ENCODE measurements at regions not wholly inside any gene's neighbourhood (a gene's known extent, or its start where the extent isn't known, plus 50 kb on each side); places are given as distances from the start of the nearest gene placed in this dataset.

DNA sequence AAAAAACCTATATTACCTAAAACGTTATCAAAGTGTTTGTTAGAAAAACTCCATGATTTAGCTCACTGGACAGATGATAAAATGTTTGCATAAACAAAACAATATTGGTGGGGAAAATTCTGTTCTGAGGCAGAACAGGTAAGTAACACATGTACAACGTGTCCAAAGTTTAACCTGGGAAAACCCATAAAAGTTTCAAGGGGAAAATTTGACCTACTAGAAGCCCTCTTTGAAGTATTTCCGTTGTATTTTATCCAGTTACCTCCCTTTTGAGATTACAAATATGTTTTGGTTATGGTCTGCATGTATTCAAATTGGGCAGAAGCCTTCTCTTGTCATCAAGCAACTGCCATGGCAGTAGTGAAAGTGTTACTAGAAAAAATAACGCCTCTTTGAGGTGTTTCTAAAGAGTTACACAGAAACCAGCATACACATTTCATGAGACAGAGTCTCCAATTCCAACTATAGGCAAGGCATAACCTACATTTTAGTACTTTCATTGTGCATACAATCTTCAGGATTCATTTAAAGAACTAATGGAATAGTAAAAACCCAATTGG lies 58.0 kb upstream of the PDC start:
- H3K27ac ChIP-seq (ENCODE audit: low read depth in 1 of 2, low read length in 1 of 2): no peak overlapping the region
- H3K27me3 ChIP-seq (ENCODE audit: control insufficient read depth in 3 of 3, insufficient read depth in 3 of 3, low read length in 2 of 3): no peaks in the 10 kb centered on the region
- ATAC-seq (ENCODE audit: insufficient read depth, low FRiP score) (no peak), DNase-seq (no peak)
- H3K9me3 ChIP-seq (ENCODE audit: control insufficient read depth in 4 of 4, insufficient read depth in 3 of 4, low read length in 3 of 4): peaks cover 0 to 5% (median 1%) of the 10 kb centered on the region in 4 donors
- TF ChIP-seq, protein P1, sequence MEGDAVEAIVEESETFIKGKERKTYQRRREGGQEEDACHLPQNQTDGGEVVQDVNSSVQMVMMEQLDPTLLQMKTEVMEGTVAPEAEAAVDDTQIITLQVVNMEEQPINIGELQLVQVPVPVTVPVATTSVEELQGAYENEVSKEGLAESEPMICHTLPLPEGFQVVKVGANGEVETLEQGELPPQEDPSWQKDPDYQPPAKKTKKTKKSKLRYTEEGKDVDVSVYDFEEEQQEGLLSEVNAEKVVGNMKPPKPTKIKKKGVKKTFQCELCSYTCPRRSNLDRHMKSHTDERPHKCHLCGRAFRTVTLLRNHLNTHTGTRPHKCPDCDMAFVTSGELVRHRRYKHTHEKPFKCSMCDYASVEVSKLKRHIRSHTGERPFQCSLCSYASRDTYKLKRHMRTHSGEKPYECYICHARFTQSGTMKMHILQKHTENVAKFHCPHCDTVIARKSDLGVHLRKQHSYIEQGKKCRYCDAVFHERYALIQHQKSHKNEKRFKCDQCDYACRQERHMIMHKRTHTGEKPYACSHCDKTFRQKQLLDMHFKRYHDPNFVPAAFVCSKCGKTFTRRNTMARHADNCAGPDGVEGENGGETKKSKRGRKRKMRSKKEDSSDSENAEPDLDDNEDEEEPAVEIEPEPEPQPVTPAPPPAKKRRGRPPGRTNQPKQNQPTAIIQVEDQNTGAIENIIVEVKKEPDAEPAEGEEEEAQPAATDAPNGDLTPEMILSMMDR (IDR thresholded peaks at IDR 0.05; ENCODE audit: control extremely low read depth, extremely low read depth): no peak
- H3K9ac ChIP-seq (ENCODE audit: insufficient read depth in 1 of 2, low read length in 2 of 2): no peak overlapping the region
- no peak overlapping the region for H3K4me3 ChIP-seq
- no peaks in the 10 kb centered on the region for H3K36me3 ChIP-seq (ENCODE audit: control insufficient read depth in 4 of 4, insufficient read depth in 4 of 4, low read length in 4 of 4)
- 77 to 88% methylated on average over 4 of the region's 4 CpGs for whole genome bisulfite sequencing, 2 donors
- no peaks in the 10 kb centered on the region for H3K4me1 ChIP-seq (ENCODE audit: control insufficient read depth in 5 of 5, insufficient read depth in 5 of 5, low read length in 5 of 5)

DNA sequence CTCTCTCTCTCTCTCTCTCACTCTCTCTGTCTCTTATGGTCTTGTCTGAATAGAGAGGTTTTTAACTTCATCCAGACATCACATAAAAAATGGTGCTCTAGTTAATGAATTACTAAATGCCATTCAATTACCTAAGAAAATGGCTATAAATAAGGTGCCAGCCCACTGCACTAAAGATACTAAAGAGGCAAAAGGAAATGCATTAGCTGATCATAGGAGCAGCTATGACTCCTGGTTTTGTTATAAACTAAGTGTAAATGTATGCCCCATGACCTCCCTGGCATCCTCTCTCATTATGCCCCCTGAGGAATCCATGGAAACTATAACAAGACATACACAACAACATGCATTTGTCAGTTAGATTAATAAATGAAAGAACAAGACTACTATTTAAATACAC lies 57.5 kb upstream of the PDC start:
- TF ChIP-seq, protein P1 (IDR thresholded peaks at IDR 0.05; ENCODE audit: control extremely low read depth, extremely low read depth): no peak
- Histone ChIP-seq H3K36me3 (ENCODE audit: control insufficient read depth in 4 of 4, insufficient read depth in 4 of 4, low read length in 4 of 4) (no peaks in the 10 kb centered on the region), H3K27me3 (ENCODE audit: control insufficient read depth in 3 of 3, insufficient read depth in 3 of 3, low read length in 2 of 3) (no peaks in the 10 kb centered on the region), H3K27ac (ENCODE audit: low read depth in 1 of 2, low read length in 1 of 2) (no peak overlapping the region), H3K4me1 (ENCODE audit: control insufficient read depth in 5 of 5, insufficient read depth in 5 of 5, low read length in 5 of 5) (no peaks in the 10 kb centered on the region), H3K9me3 (ENCODE audit: control insufficient read depth in 4 of 4, insufficient read depth in 3 of 4, low read length in 3 of 4) (peaks cover 0 to under 1% (median 0%) of the 10 kb centered on the region in 4 donors), H3K4me3 (no peak overlapping the region), H3K9ac (ENCODE audit: insufficient read depth in 1 of 2, low read length in 2 of 2) (no peak overlapping the region)
- ATAC-seq (ENCODE audit: insufficient read depth, low FRiP score) (no peak), DNase-seq (no peak)

DNA sequence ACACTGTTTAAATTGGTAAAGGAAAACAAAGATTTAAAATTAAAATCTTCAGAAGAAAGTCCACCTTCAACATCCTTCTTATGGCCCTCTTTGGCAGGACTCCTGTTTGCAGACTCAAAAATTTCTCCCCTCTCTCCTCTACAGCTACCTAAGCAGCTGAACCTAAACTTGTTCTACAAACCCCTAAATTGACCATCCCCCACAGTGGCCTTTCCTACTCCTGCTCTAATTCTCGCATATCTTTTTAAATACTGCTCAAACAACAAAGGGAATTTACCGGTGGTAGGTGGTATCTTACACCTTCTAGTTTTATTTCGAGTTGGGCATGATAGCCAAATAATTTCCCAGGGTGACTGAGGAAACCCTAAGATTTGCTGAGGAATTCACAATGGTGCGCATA lies 53.5 kb upstream of the PDC start:
- TF ChIP-seq, protein P1 (IDR thresholded peaks at IDR 0.05; ENCODE audit: control extremely low read depth, extremely low read depth): no peak
- Histone ChIP-seq H3K9ac (ENCODE audit: insufficient read depth in 1 of 2, low read length in 2 of 2) (no peak overlapping the region), H3K4me1 (ENCODE audit: control insufficient read depth in 5 of 5, insufficient read depth in 5 of 5, low read length in 5 of 5) (peaks cover 0 to 2% (median 0%) of the 10 kb centered on the region in 5 donors), H3K4me3 (no peak overlapping the region), H3K27ac (ENCODE audit: low read depth in 1 of 2, low read length in 1 of 2) (no peak overlapping the region), H3K27me3 (ENCODE audit: control insufficient read depth in 3 of 3, insufficient read depth in 3 of 3, low read length in 2 of 3) (no peaks in the 10 kb centered on the region), H3K9me3 (ENCODE audit: control insufficient read depth in 4 of 4, insufficient read depth in 3 of 4, low read length in 3 of 4) (no peaks in the 10 kb centered on the region), H3K36me3 (ENCODE audit: control insufficient read depth in 4 of 4, insufficient read depth in 4 of 4, low read length in 4 of 4) (no peaks in the 10 kb centered on the region)
- 83 to 88% methylated on average over 4 of the region's 4 CpGs for WGBS, 2 donors
- ATAC-seq (ENCODE audit: insufficient read depth, low FRiP score): no peak
- DNase-seq: no peak

DNA sequence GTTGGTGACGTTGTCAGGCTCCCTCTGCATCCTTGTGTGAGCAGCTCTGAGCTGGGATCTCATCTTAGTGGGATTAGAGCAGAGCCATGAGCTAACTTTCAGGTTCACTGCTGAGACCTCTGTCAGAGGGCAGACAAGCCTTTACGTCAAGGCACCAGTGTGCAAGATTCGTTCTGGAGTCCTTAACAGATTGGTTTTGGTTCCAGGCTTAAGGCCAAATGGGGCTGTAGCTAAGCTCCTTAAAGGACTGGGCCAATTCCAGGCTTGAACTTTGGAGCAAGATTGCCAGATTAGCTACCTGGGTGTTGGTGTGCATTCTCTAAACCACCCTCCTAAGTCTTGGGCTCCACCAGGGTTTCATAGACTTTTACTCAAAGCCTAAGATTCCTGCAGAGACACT lies 52.6 kb upstream of the PDC start:
- no peak overlapping the region for H3K9ac ChIP-seq (ENCODE audit: insufficient read depth in 1 of 2, low read length in 2 of 2)
- no peak for ATAC-seq (ENCODE audit: insufficient read depth, low FRiP score)

More for the DNA sequence above, 52.6 kb upstream of the PDC start:
- no peaks in the 10 kb centered on the region for H3K27me3 ChIP-seq (ENCODE audit: control insufficient read depth in 3 of 3, insufficient read depth in 3 of 3, low read length in 2 of 3)
- H3K36me3 ChIP-seq (ENCODE audit: control insufficient read depth in 4 of 4, insufficient read depth in 4 of 4, low read length in 4 of 4): no peaks in the 10 kb centered on the region
- TF ChIP-seq, protein P1 (IDR thresholded peaks at IDR 0.05; ENCODE audit: control extremely low read depth, extremely low read depth): no peak
- no peak for DNase-seq
- no peak overlapping the region for H3K27ac ChIP-seq (ENCODE audit: low read depth in 1 of 2, low read length in 1 of 2)
- H3K4me1 ChIP-seq (ENCODE audit: control insufficient read depth in 5 of 5, insufficient read depth in 5 of 5, low read length in 5 of 5): peaks cover 0 to 2% (median 0%) of the 10 kb centered on the region in 5 donors
- H3K9me3 ChIP-seq (ENCODE audit: control insufficient read depth in 4 of 4, insufficient read depth in 3 of 4, low read length in 3 of 4): no peaks in the 10 kb centered on the region
- 79 to 86% methylated on average over 3 of the region's 3 CpGs for WGBS, 2 donors
- no peak overlapping the region for H3K4me3 ChIP-seq
